ENCODE measurements at regions not wholly inside any gene's neighbourhood (a gene's known extent, or its start where the extent isn't known, plus 50 kb on each side); places are given as distances from the start of the nearest gene placed in this dataset.

GRCh38 chr6:169887529-169888140 lies 136.2 kb downstream of the ERMARD start:
- peaks cover 18% of the 10 kb centered on the region for H3K9me3 Mint-ChIP-seq (ENCODE audit: unreplicated experiment)
- Histone ChIP-seq H3K4me3 (ENCODE audit: insufficient read depth, low read depth, low read length) (no peak overlapping the region), H3K79me2 (ENCODE audit: insufficient read depth, low read length) (no peaks in the 10 kb centered on the region), H4K20me1 (ENCODE audit: insufficient read depth, low read length) (no peaks in the 10 kb centered on the region), H3K4me1 (ENCODE audit: insufficient read depth, low read length) (no peaks in the 10 kb centered on the region), H3K36me3 (ENCODE audit: insufficient read depth, low read length) (no peaks in the 10 kb centered on the region), H3K9ac (ENCODE audit: low read length) (no peak overlapping the region), H3K4me2 (ENCODE audit: low read length) (no peak overlapping the region), H2AFZ (ENCODE audit: low read depth, low read length) (no peak overlapping the region), H3K27ac (ENCODE audit: low read depth, low read length) (no peak overlapping the region), H3K27me3 (ENCODE audit: insufficient read depth, low read length) (no peaks in the 10 kb centered on the region), H3K9me3 (ENCODE audit: insufficient read depth, low read depth, low read length) (peaks cover 17% of the 10 kb centered on the region)
- H3K36me3 Mint-ChIP-seq (ENCODE audit: low read depth, unreplicated experiment): no peaks in the 10 kb centered on the region
- no peak overlapping the region for H3K4me3 Mint-ChIP-seq (ENCODE audit: unreplicated experiment)
- no peak overlapping the region for H3K27ac Mint-ChIP-seq (ENCODE audit: unreplicated experiment)
- no peak for DNase-seq (ENCODE audit: low read depth)
- no peaks in the 10 kb centered on the region for H3K4me1 Mint-ChIP-seq (ENCODE audit: low read depth, unreplicated experiment)
- no peak for FAIRE-seq
- H3K27me3 Mint-ChIP-seq (ENCODE audit: low read depth, unreplicated experiment): peaks cover 60% of the 10 kb centered on the region
- TF ChIP-seq, protein P1, sequence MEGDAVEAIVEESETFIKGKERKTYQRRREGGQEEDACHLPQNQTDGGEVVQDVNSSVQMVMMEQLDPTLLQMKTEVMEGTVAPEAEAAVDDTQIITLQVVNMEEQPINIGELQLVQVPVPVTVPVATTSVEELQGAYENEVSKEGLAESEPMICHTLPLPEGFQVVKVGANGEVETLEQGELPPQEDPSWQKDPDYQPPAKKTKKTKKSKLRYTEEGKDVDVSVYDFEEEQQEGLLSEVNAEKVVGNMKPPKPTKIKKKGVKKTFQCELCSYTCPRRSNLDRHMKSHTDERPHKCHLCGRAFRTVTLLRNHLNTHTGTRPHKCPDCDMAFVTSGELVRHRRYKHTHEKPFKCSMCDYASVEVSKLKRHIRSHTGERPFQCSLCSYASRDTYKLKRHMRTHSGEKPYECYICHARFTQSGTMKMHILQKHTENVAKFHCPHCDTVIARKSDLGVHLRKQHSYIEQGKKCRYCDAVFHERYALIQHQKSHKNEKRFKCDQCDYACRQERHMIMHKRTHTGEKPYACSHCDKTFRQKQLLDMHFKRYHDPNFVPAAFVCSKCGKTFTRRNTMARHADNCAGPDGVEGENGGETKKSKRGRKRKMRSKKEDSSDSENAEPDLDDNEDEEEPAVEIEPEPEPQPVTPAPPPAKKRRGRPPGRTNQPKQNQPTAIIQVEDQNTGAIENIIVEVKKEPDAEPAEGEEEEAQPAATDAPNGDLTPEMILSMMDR (IDR thresholded peaks at IDR 0.05; ENCODE audit: insufficient read depth, low read depth, low read length): no peak
- TF ChIP-seq EZH2 (IDR thresholded peaks at IDR 0.05; ENCODE audit: insufficient read depth, low read length): no peak

DNA sequence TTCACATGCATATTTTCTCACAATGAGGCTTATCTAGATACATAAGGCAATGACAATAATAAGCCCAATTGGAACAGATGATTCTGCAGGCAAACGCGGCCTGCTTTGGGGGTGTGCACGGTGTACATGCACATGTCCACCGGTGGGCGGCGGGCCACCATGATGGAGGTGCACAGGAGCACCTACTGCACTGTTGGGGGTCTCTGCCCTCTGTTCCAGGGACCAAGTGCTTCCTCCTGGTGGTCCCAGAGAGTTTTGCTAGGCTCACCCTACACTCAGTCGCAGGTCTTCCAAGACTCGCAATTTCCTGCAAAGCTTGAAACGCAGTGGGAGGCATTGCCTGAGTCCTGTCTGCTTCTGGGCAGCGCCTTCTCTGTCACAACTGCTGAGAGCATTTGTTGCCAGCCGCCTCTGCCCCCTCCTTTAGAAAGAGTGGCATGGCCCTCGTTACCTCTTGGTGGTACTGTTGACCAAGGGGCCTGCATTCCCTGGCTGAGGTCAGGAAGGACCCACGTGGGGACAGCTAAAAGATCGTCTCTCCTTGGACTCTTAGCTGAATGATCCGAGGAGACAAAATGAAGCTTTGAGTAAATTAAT lies 135.3 kb downstream of the ERMARD start:
- H3K9me3 Mint-ChIP-seq (ENCODE audit: unreplicated experiment): peaks cover 18% of the 10 kb centered on the region
- FAIRE-seq (no peak), DNase-seq (ENCODE audit: low read depth) (no peak)
- no peak for TF ChIP-seq EZH2 (IDR thresholded peaks at IDR 0.05; ENCODE audit: insufficient read depth, low read length)
- TF ChIP-seq, protein P1 (IDR thresholded peaks at IDR 0.05; ENCODE audit: insufficient read depth, low read depth, low read length): no peak
- no peaks in the 10 kb centered on the region for H3K4me1 Mint-ChIP-seq (ENCODE audit: low read depth, unreplicated experiment)
- Histone ChIP-seq H2AFZ (ENCODE audit: low read depth, low read length) (no peak overlapping the region), H3K4me1 (ENCODE audit: insufficient read depth, low read length) (no peaks in the 10 kb centered on the region), H3K4me3 (ENCODE audit: insufficient read depth, low read depth, low read length) (no peak overlapping the region), H3K27me3 (ENCODE audit: insufficient read depth, low read length) (no peaks in the 10 kb centered on the region), H3K27ac (ENCODE audit: low read depth, low read length) (no peak overlapping the region), H3K9ac (ENCODE audit: low read length) (no peak overlapping the region), H3K9me3 (ENCODE audit: insufficient read depth, low read depth, low read length) (peaks cover 13% of the 10 kb centered on the region), H3K79me2 (ENCODE audit: insufficient read depth, low read length) (no peaks in the 10 kb centered on the region), H4K20me1 (ENCODE audit: insufficient read depth, low read length) (no peaks in the 10 kb centered on the region), H3K4me2 (ENCODE audit: low read length) (no peak overlapping the region), H3K36me3 (ENCODE audit: insufficient read depth, low read length) (no peaks in the 10 kb centered on the region)
- no peaks in the 10 kb centered on the region for H3K36me3 Mint-ChIP-seq (ENCODE audit: low read depth, unreplicated experiment)
- peaks cover 66% of the 10 kb centered on the region for H3K27me3 Mint-ChIP-seq (ENCODE audit: low read depth, unreplicated experiment)
- H3K4me3 Mint-ChIP-seq (ENCODE audit: unreplicated experiment): no peak overlapping the region
- no peak overlapping the region for H3K27ac Mint-ChIP-seq (ENCODE audit: unreplicated experiment)

- Histone ChIP-seq H3K4me1 (ENCODE audit: insufficient read depth, low read length) (no peaks in the 10 kb centered on the region), H3K4me2 (ENCODE audit: low read length) (no peak overlapping the region), H3K27me3 (ENCODE audit: insufficient read depth, low read length) (no peaks in the 10 kb centered on the region), H3K4me3 (ENCODE audit: insufficient read depth, low read depth, low read length) (no peak overlapping the region), H3K9ac (ENCODE audit: low read length) (no peak overlapping the region), H3K36me3 (ENCODE audit: insufficient read depth, low read length) (no peaks in the 10 kb centered on the region), H3K27ac (ENCODE audit: low read depth, low read length) (no peak overlapping the region), H4K20me1 (ENCODE audit: insufficient read depth, low read length) (no peaks in the 10 kb centered on the region), H3K79me2 (ENCODE audit: insufficient read depth, low read length) (no peaks in the 10 kb centered on the region), H3K9me3 (ENCODE audit: insufficient read depth, low read depth, low read length) (peaks cover 4% of the 10 kb centered on the region), H2AFZ (ENCODE audit: low read depth, low read length) (no peak overlapping the region)
- Mint-ChIP-seq H3K4me1 (ENCODE audit: low read depth, unreplicated experiment) (no peaks in the 10 kb centered on the region), H3K27ac (ENCODE audit: unreplicated experiment) (no peak overlapping the region), H3K9me3 (ENCODE audit: unreplicated experiment) (peaks cover 14% of the 10 kb centered on the region), H3K36me3 (ENCODE audit: low read depth, unreplicated experiment) (no peaks in the 10 kb centered on the region), H3K4me3 (ENCODE audit: unreplicated experiment) (no peak overlapping the region), H3K27me3 (ENCODE audit: low read depth, unreplicated experiment) (peaks cover 71% of the 10 kb centered on the region)
- DNase-seq (ENCODE audit: low read depth) (no peak), FAIRE-seq (no peak)
- no peak for TF ChIP-seq EZH2 (IDR thresholded peaks at IDR 0.05; ENCODE audit: insufficient read depth, low read length)
- TF ChIP-seq, protein P1 (IDR thresholded peaks at IDR 0.05; ENCODE audit: insufficient read depth, low read depth, low read length): no peak
Observed at GRCh38 chr6:169885831-169886230, 134.4 kb downstream of the ERMARD start.

Data from astrocyte (in vitro differentiated cells and primary cell).